H1 (cell line): ENCODE measurements at regions not wholly inside any gene's neighbourhood (a gene's known extent, or its start where the extent isn't known, plus 50 kb on each side); places are given as distances from the start of the nearest gene placed in this dataset.

Experiments
- CTCF ChIA-PET: fragments of 300-600 bp; sonication (Branson Sonifier 250); formaldehyde crosslinking; loops from one replicate; lab custom pipeline; 2021; ENCODE audit not compliant: partially characterized antibody; lab: Charles Lee
- POLR2A ChIA-PET: fragments of 300-600 bp; sonication (Branson Sonifier 250); formaldehyde crosslinking; loops from one replicate; lab custom pipeline; 2021; ENCODE audit warnings: inconsistent platforms; ENCODE audit not compliant: partially characterized antibody; lab: Charles Lee
- DNase-seq, 2 experiments: peaks; one replicate each; pipeline versions ENCODE4 v3.0.0 to v3.0.0-alpha.2; 2010 to 2022; ENCODE audit warnings: low spot score in 2 of 2, low read depth in 1 of 2, mixed read lengths in 1 of 2
- FAIRE-seq: peaks from 2 replicates; lab custom pipeline; 2011; peaks lifted over from hg19 to GRCh38; lab: Jason Lieb, UNC
- H2AFZ ChIP-seq: 2 replicates; pipeline ENCODE4 v1.8.1; 2012; ENCODE audit warnings: low read length, inconsistent platforms
- H2AK5ac ChIP-seq: 2 replicates; pipeline ENCODE4 v1.6.1; 2013; ENCODE audit warnings: low read depth, low read length
- H2BK120ac ChIP-seq: replicated peaks from 2 replicates; pipeline ENCODE3; 2013; ENCODE audit warnings: low read depth, low read length, inconsistent platforms
- H2BK12ac ChIP-seq: 2 replicates; pipeline ENCODE4 v1.6.1; 2013; ENCODE audit warnings: low read depth, low read length
- H2BK15ac ChIP-seq: 2 replicates; pipeline ENCODE4 v1.6.1; 2013; ENCODE audit warnings: low read length
- H2BK20ac ChIP-seq: 2 replicates; pipeline ENCODE4 v1.6.1; 2013; ENCODE audit warnings: low read length
- H2BK5ac ChIP-seq: 2 replicates; pipeline ENCODE4 v1.6.1; 2013; ENCODE audit warnings: low read depth, low read length
- H3K14ac ChIP-seq: 2 replicates; pipeline ENCODE4 v1.6.1; 2013; ENCODE audit warnings: inconsistent platforms; ENCODE audit not compliant: insufficient read length
- H3K18ac ChIP-seq: 2 replicates; pipeline ENCODE4 v1.6.1; 2013; ENCODE audit warnings: low read length; ENCODE audit errors: extremely low read depth
- H3K23ac ChIP-seq: 2 replicates; pipeline ENCODE4 v1.6.1; 2013; ENCODE audit warnings: inconsistent platforms; ENCODE audit not compliant: insufficient read length
- H3K23me2 ChIP-seq: 2 replicates; pipeline ENCODE4 v1.6.1; 2013; ENCODE audit warnings: low read depth, low read length
- H3K27ac ChIP-seq: 2 replicates; pipeline ENCODE4 v1.6.1; 2011; ENCODE audit warnings: low read depth, low read length, inconsistent platforms
- H3K27me3 ChIP-seq, 4 experiments: replicated peaks in 1 of 4; 1 replicate in 1 of 4; 2 replicates in 3 of 4; pipeline versions ENCODE4 v1.6.1 to v1.8.1; 2011 to 2013; ENCODE audit warnings: low read length in 3 of 4, mild to moderate bottlenecking in 3 of 4, inconsistent platforms in 2 of 4, mixed read lengths in 2 of 4, moderate library complexity in 1 of 4; ENCODE audit not compliant: control insufficient read depth in 3 of 4, insufficient read depth in 3 of 4; ENCODE audit errors: extremely low read depth in 1 of 4
- H3K36me3 ChIP-seq, 4 experiments: 2 replicates each; pipeline versions ENCODE4 v1.6.1 to v1.8.1; 2011 to 2013; ENCODE audit warnings: mild to moderate bottlenecking in 4 of 4, low read length in 3 of 4, moderate library complexity in 2 of 4, control low read depth in 1 of 4, inconsistent platforms in 1 of 4; ENCODE audit not compliant: insufficient read depth in 4 of 4, control insufficient read depth in 2 of 4
- H3K4ac ChIP-seq: replicated peaks from 2 replicates; pipeline ENCODE3; 2013; ENCODE audit warnings: low read length, low read depth, mixed read lengths, inconsistent platforms; ENCODE audit not compliant: insufficient read length
- H3K4me1 ChIP-seq, 4 experiments: replicated peaks in 1 of 4; 1 replicate in 1 of 4; 2 replicates in 3 of 4; pipeline versions ENCODE4 v1.6.1 to v1.8.1; 2011 to 2013; ENCODE audit warnings: low read length in 3 of 4, inconsistent platforms in 2 of 4, mixed read lengths in 1 of 4; ENCODE audit not compliant: insufficient read depth in 4 of 4, control insufficient read depth in 3 of 4
- H3K4me2 ChIP-seq, 2 experiments: 2 replicates each; pipeline versions ENCODE4 v1.6.1 to v1.8.1; 2011 to 2013; ENCODE audit warnings: low read depth in 2 of 2, low read length in 2 of 2, control low read depth in 1 of 2, inconsistent platforms in 1 of 2, mild to moderate bottlenecking in 1 of 2; ENCODE audit not compliant: insufficient read depth in 1 of 2
- H3K4me3 ChIP-seq, 4 experiments: fragments of 200-600, 300-600 bp in 1 of 4; sonication (generic), shearing (Covaris generic), sonication (Bioruptor Twin) in 1 of 4; 2 replicates each; pipeline versions ENCODE4 v1.5.1 to v1.8.1; 2011 to 2016; ENCODE audit warnings: low read length in 4 of 4, low read depth in 3 of 4, control low read depth in 2 of 4, inconsistent platforms in 2 of 4, mild to moderate bottlenecking in 2 of 4, mixed read lengths in 1 of 4, moderate library complexity in 1 of 4; ENCODE audit not compliant: insufficient read depth in 2 of 4; ENCODE audit errors: extremely low read depth in 1 of 4
- H3K56ac ChIP-seq: replicated peaks from 2 replicates; pipeline ENCODE3; 2013; ENCODE audit warnings: low read depth, mild to moderate bottlenecking, mixed read lengths, low read length, inconsistent platforms; ENCODE audit not compliant: insufficient read length
- H3K79me1 ChIP-seq: 2 replicates; pipeline ENCODE4 v1.6.1; 2013; ENCODE audit warnings: low read depth, low read length, control low read depth
- H3K79me2 ChIP-seq, 2 experiments: 2 replicates each; pipeline versions ENCODE4 v1.6.1 to v1.8.1; 2012 to 2013; ENCODE audit warnings: low read length in 2 of 2, mild to moderate bottlenecking in 2 of 2, inconsistent platforms in 1 of 2; ENCODE audit not compliant: insufficient read depth in 2 of 2, control insufficient read depth in 1 of 2
- H3K9ac ChIP-seq, 4 experiments: replicated peaks in 1 of 4; 1 replicate in 1 of 4; 2 replicates in 3 of 4; pipeline versions ENCODE4 v1.6.1 to v1.8.1; 2011 to 2013; ENCODE audit warnings: low read depth in 3 of 4, low read length in 3 of 4, control low read depth in 2 of 4, mild to moderate bottlenecking in 2 of 4, moderate library complexity in 2 of 4, inconsistent platforms in 1 of 4; ENCODE audit errors: extremely low read depth in 1 of 4
- H3K9me3 ChIP-seq, 2 experiments: 2 replicates each; pipeline versions ENCODE4 v1.6.1 to v1.8.1; 2012 to 2013; ENCODE audit warnings: mild to moderate bottlenecking in 2 of 2, moderate library complexity in 2 of 2, control low read depth in 1 of 2, inconsistent platforms in 1 of 2, low read depth in 1 of 2, low read length in 1 of 2, mixed read lengths in 1 of 2; ENCODE audit not compliant: insufficient read depth in 2 of 2
- H4K20me1 ChIP-seq, 2 experiments: replicated peaks in 1 of 2; 2 replicates each; pipeline versions ENCODE3 to v1.8.1; 2011 to 2013; ENCODE audit warnings: inconsistent platforms in 2 of 2, low read length in 2 of 2, mild to moderate bottlenecking in 1 of 2; ENCODE audit not compliant: insufficient read depth in 2 of 2, control insufficient read depth in 1 of 2
- H4K5ac ChIP-seq: 2 replicates; pipeline ENCODE4 v1.6.1; 2013; ENCODE audit warnings: low read length, low read depth, mixed read lengths, inconsistent platforms; ENCODE audit not compliant: insufficient read length
- H4K8ac ChIP-seq: 2 replicates; pipeline ENCODE4 v1.8.0; 2013; ENCODE audit warnings: mild to moderate bottlenecking, moderate library complexity, low read length, inconsistent platforms; ENCODE audit not compliant: insufficient read depth; ENCODE audit errors: extremely low read depth
- H4K91ac ChIP-seq: replicated peaks from 2 replicates; pipeline ENCODE3; 2013; ENCODE audit warnings: low read length, mixed read lengths, inconsistent platforms; ENCODE audit not compliant: insufficient read length
- CHD1 ChIP-seq: IDR thresholded peaks from 2 replicates; pipeline ENCODE4 v1.6.1; 2012; ENCODE audit warnings: low read depth, low read length, improper control_type of control experiment
- CREB1 ChIP-seq: IDR thresholded peaks from 2 replicates; pipeline ENCODE4 v1.6.1; 2012; ENCODE audit warnings: inconsistent platforms
- RBBP5 ChIP-seq: IDR thresholded peaks from 2 replicates; pipeline ENCODE4 v1.7.1; 2012; ENCODE audit warnings: low read depth, mild to moderate bottlenecking, inconsistent platforms, low read length, moderate library complexity, borderline replicate concordance
- RFX5 ChIP-seq: IDR thresholded peaks from 2 replicates; pipeline ENCODE4 v1.6.1; 2011; ENCODE audit warnings: low read depth, low read length, improper control_type of control experiment, borderline replicate concordance
- SP2 ChIP-seq: IDR thresholded peaks from 2 replicates; pipeline ENCODE4 v1.6.1; 2012; ENCODE audit warnings: mild to moderate bottlenecking, low read length, inconsistent platforms
- SRF ChIP-seq: IDR thresholded peaks from 2 replicates; pipeline ENCODE4 v1.6.1; 2011; ENCODE audit warnings: mild to moderate bottlenecking, low read depth, low read length, moderate library complexity
- SUZ12 ChIP-seq: fragments of 200-600 bp; sonication (generic); IDR thresholded peaks from 2 replicates; pipeline ENCODE4 v1.6.1; 2012; ENCODE audit warnings: mild to moderate bottlenecking, inconsistent platforms, low read length, moderate library complexity, mixed read lengths
- TBP ChIP-seq: IDR thresholded peaks from 2 replicates; pipeline ENCODE4 v1.6.1; 2011; ENCODE audit warnings: low read depth, low read length, improper control_type of control experiment
- TCF12 ChIP-seq: IDR thresholded peaks from 2 replicates; pipeline ENCODE4 v1.6.1; 2011; ENCODE audit warnings: low read depth, mild to moderate bottlenecking, low read length
- YY1 ChIP-seq: IDR thresholded peaks from 2 replicates; pipeline ENCODE4 v1.6.1; 2011; ENCODE audit warnings: low read depth, mild to moderate bottlenecking, low read length
- WGBS, 2 experiments: shearing (Covaris generic) in 1 of 2; methylation state at CpG; one replicate each; pipeline versions ENCODE4 v1.1.6 to v1.1.7; 2013 to 2015; ENCODE audit warnings: low lambda C conversion rate in 2 of 2, mixed read lengths in 2 of 2, inconsistent platforms in 1 of 2, low coverage in 1 of 2, missing lambda C conversion rate in 1 of 2; ENCODE audit not compliant: insufficient replicate concordance in 2 of 2, insufficient coverage in 1 of 2, insufficient read length in 1 of 2; ENCODE audit errors: extremely low coverage in 1 of 2, missing lambda C conversion rate in 1 of 2; 5-methylcytosine and 5-hydroxymethylcytosine counted together
- TF ChIP-seq, protein P1 (sequence below), 3 experiments: IDR thresholded peaks; 1 replicate in 2 of 3; 2 replicates in 1 of 3; pipeline versions ENCODE4 v1.5.1 to v1.6.1; 2011; ENCODE audit warnings: low read length in 3 of 3, mild to moderate bottlenecking in 3 of 3, inconsistent platforms in 2 of 3, low read depth in 1 of 3, moderate library complexity in 1 of 3; ENCODE audit not compliant: insufficient read depth in 1 of 3; ENCODE audit errors: control extremely low read depth in 1 of 3
- TF ChIP-seq, protein P2 (sequence below): IDR thresholded peaks from 2 replicates; pipeline ENCODE4 v1.6.1; 2012; ENCODE audit warnings: low read length, inconsistent platforms

DNA sequence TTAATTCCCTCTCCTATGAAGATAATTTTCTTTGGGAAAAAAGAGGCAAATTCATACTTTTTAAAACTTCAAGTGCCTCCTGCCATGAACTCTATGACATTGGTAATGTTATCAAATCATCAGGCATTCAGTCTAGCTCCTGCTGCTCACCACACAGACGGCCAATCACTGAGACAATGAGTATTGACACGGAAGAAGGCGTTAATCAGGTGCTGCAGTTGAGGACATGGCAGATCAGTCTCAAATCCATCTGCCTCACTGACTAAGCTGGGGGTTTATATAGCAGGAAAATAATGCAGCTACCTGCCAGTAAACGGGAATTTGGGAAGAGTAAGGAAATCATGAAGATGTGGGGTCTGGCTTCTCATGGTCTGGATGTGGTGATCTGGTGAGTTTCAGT, 1087.7 kb downstream of the CDH9 start:
- no peak overlapping the region for H2BK15ac ChIP-seq
- DNase-seq (no peak), FAIRE-seq (no peak)
- H3K9ac ChIP-seq = no peak overlapping the region
- no peak overlapping the region for H4K91ac ChIP-seq
- no peak overlapping the region for H4K8ac ChIP-seq
- WGBS, 2 experiments = 95% methylated on average over 4 of the region's 4 CpGs; no CpG with 5 or more reads in 1 of the 2 experiments
- H3K4me1 ChIP-seq = peaks cover 0 to 4% (median 0%) of the 10 kb centered on the region in 4 experiments; a peak in 1 of 7 replicates
- no peaks in the 10 kb centered on the region for H4K20me1 ChIP-seq
- H3K4me2 ChIP-seq = no peak overlapping the region
- H3K79me1 ChIP-seq = no peaks in the 10 kb centered on the region
- ChIA-PET POLR2A (no interaction called here), CTCF (no interaction called here)
- no peak overlapping the region for H2BK120ac ChIP-seq
- no peaks in the 10 kb centered on the region for H3K23me2 ChIP-seq
- no peaks in the 10 kb centered on the region for H3K9me3 ChIP-seq
- H2AK5ac ChIP-seq = no peak overlapping the region
- H3K36me3 ChIP-seq = no peaks in the 10 kb centered on the region
- no peak overlapping the region for H3K4ac ChIP-seq
- H3K23ac ChIP-seq = no peak overlapping the region
- H3K4me3 ChIP-seq = no peak overlapping the region
- no peak overlapping the region for H3K56ac ChIP-seq
- no peak overlapping the region for H3K14ac ChIP-seq
- H3K18ac ChIP-seq = no peak overlapping the region
- H3K27ac ChIP-seq = no peak overlapping the region
- peaks cover 0 to 2% (median 0%) of the 10 kb centered on the region in 4 experiments; a peak in 1 of 7 replicates for H3K27me3 ChIP-seq
- H4K5ac ChIP-seq = no peak overlapping the region
- H2BK20ac ChIP-seq = no peak overlapping the region
- no peak overlapping the region for H2BK12ac ChIP-seq
- H2AFZ ChIP-seq = 0 out of 2 replicates have a peak overlapping the region, but pooled peaks have one; percentile 10
- no peak overlapping the region for H2BK5ac ChIP-seq
- no peaks in the 10 kb centered on the region for H3K79me2 ChIP-seq
- no peak for TF ChIP-seq SRF
- no peak for TF ChIP-seq TBP
- no peak for TF ChIP-seq RBBP5
- TF ChIP-seq, protein P1, sequence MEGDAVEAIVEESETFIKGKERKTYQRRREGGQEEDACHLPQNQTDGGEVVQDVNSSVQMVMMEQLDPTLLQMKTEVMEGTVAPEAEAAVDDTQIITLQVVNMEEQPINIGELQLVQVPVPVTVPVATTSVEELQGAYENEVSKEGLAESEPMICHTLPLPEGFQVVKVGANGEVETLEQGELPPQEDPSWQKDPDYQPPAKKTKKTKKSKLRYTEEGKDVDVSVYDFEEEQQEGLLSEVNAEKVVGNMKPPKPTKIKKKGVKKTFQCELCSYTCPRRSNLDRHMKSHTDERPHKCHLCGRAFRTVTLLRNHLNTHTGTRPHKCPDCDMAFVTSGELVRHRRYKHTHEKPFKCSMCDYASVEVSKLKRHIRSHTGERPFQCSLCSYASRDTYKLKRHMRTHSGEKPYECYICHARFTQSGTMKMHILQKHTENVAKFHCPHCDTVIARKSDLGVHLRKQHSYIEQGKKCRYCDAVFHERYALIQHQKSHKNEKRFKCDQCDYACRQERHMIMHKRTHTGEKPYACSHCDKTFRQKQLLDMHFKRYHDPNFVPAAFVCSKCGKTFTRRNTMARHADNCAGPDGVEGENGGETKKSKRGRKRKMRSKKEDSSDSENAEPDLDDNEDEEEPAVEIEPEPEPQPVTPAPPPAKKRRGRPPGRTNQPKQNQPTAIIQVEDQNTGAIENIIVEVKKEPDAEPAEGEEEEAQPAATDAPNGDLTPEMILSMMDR (IDR thresholded peaks at IDR 0.05; ENCODE audit: control extremely low read depth in 1 of 3, insufficient read depth in 1 of 3, low read depth in 1 of 3, low read length in 3 of 3) = no peak
- no peak for TF ChIP-seq TCF12
- no peak for TF ChIP-seq YY1
- TF ChIP-seq, protein P2, sequence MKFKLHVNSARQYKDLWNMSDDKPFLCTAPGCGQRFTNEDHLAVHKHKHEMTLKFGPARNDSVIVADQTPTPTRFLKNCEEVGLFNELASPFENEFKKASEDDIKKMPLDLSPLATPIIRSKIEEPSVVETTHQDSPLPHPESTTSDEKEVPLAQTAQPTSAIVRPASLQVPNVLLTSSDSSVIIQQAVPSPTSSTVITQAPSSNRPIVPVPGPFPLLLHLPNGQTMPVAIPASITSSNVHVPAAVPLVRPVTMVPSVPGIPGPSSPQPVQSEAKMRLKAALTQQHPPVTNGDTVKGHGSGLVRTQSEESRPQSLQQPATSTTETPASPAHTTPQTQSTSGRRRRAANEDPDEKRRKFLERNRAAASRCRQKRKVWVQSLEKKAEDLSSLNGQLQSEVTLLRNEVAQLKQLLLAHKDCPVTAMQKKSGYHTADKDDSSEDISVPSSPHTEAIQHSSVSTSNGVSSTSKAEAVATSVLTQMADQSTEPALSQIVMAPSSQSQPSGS = no peak
- TF ChIP-seq CREB1 = no peak
- no peak for TF ChIP-seq CHD1
- no peak for TF ChIP-seq SUZ12
- no peak for TF ChIP-seq SP2
- no peak for TF ChIP-seq RFX5
